Gastroesophageal sphincter (tissue), 3 donors: ENCODE measurements at regions not wholly inside any gene's neighbourhood (a gene's known extent, or its start where the extent isn't known, plus 50 kb on each side); places are given as distances from the start of the nearest gene placed in this dataset.

ENCODE experiments used
- CTCF ChIP-seq, 4 experiments: fragments of 200-600 bp in 2 of 4; fragments of 450-650 bp in 2 of 4; sonication (generic) in 1 of 4; IDR thresholded peaks; one replicate each; pipeline ENCODE4 v1.5.1; 2017 to 2019; ENCODE audit warnings: antibody characterized with exemption in 4 of 4, mild to moderate bottlenecking in 2 of 4, moderate library complexity in 2 of 4
- POLR2A ChIP-seq, 2 donors: fragments of 450-650 bp; IDR thresholded peaks; one replicate each; pipeline ENCODE4 v1.6.1; 2017; ENCODE audit warnings: antibody characterized with exemption in 2 of 2, mild to moderate bottlenecking in 2 of 2, moderate library complexity in 1 of 2
- POLR2AphosphoS5 ChIP-seq: sonication (generic); formaldehyde crosslinking; IDR thresholded peaks from one replicate; pipeline ENCODE4 v1.6.1; 2017; ENCODE audit warnings: antibody characterized with exemption

- no peak for TF ChIP-seq CTCF (IDR thresholded peaks at IDR 0.05)
- no peak for TF ChIP-seq POLR2AphosphoS5
- no peak for TF ChIP-seq POLR2A (IDR thresholded peaks at IDR 0.05)
Measured at GRCh38 chr10:113293167-113293566, 259.7 kb upstream of the HABP2 start.
